ENCODE measurements at regions not wholly inside any gene's neighbourhood (a gene's known extent, or its start where the extent isn't known, plus 50 kb on each side); places are given as distances from the start of the nearest gene placed in this dataset.

GRCh38 chr4:120549011-120549570, 373.4 kb downstream of the PRDM5 start:
- H3K36me3 Mint-ChIP-seq (ENCODE audit: low read depth) = peaks cover 9% of the 10 kb centered on the region
- H3K4me1 Mint-ChIP-seq = peaks cover 21% of the 10 kb centered on the region
- no peaks in the 10 kb centered on the region for H3K27me3 Mint-ChIP-seq (ENCODE audit: low read depth)
- H3K9me3 Mint-ChIP-seq = peaks cover 8% of the 10 kb centered on the region
- no peak overlapping the region for H3K4me3 Mint-ChIP-seq
- no peak for DNase-seq (ENCODE audit: low read depth, low spot score)
- H3K27ac Mint-ChIP-seq (ENCODE audit: unreplicated experiment) = peak overlapping the region; percentile 97
- TF ChIP-seq CTCF (conservative IDR thresholded peaks at IDR 0.05) = no peak

GRCh38 chr4:120545391-120545790, 377.1 kb downstream of the PRDM5 start:
- Mint-ChIP-seq H3K9me3 (peaks cover 8% of the 10 kb centered on the region), H3K27me3 (ENCODE audit: low read depth) (no peaks in the 10 kb centered on the region), H3K36me3 (ENCODE audit: low read depth) (peaks cover 9% of the 10 kb centered on the region), H3K4me3 (no peak overlapping the region), H3K27ac (ENCODE audit: unreplicated experiment) (no peak overlapping the region), H3K4me1 (peaks cover 21% of the 10 kb centered on the region)
- no peak for TF ChIP-seq CTCF (conservative IDR thresholded peaks at IDR 0.05)
- no peak for DNase-seq (ENCODE audit: low read depth, low spot score)

GRCh38 chr4:120544838-120545237, 377.7 kb downstream of the PRDM5 start:
- Mint-ChIP-seq H3K4me1 (peaks cover 19% of the 10 kb centered on the region), H3K9me3 (peaks cover 8% of the 10 kb centered on the region), H3K36me3 (ENCODE audit: low read depth) (peaks cover 9% of the 10 kb centered on the region), H3K27me3 (ENCODE audit: low read depth) (no peaks in the 10 kb centered on the region), H3K27ac (ENCODE audit: unreplicated experiment) (no peak overlapping the region), H3K4me3 (no peak overlapping the region)
- no peak for TF ChIP-seq CTCF (conservative IDR thresholded peaks at IDR 0.05)
- no peak for DNase-seq (ENCODE audit: low read depth, low spot score)

GRCh38 chr4:120540625-120541024, 381.9 kb downstream of the PRDM5 start:
- Mint-ChIP-seq H3K4me1 (no peaks in the 10 kb centered on the region), H3K4me3 (no peak overlapping the region), H3K9me3 (peaks cover 6% of the 10 kb centered on the region), H3K27ac (ENCODE audit: unreplicated experiment) (no peak overlapping the region), H3K36me3 (ENCODE audit: low read depth) (no peaks in the 10 kb centered on the region), H3K27me3 (ENCODE audit: low read depth) (no peaks in the 10 kb centered on the region)
- TF ChIP-seq CTCF (conservative IDR thresholded peaks at IDR 0.05) = no peak
- no peak for DNase-seq (ENCODE audit: low read depth, low spot score)

GRCh38 chr4:120536884-120537283, 385.6 kb downstream of the PRDM5 start:
- DNase-seq (ENCODE audit: low read depth, low spot score) = no peak
- Mint-ChIP-seq H3K36me3 (ENCODE audit: low read depth) (no peaks in the 10 kb centered on the region), H3K27me3 (ENCODE audit: low read depth) (no peaks in the 10 kb centered on the region), H3K4me3 (no peak overlapping the region), H3K27ac (ENCODE audit: unreplicated experiment) (peak overlapping the region; percentile 44), H3K4me1 (no peaks in the 10 kb centered on the region), H3K9me3 (peaks cover 6% of the 10 kb centered on the region)
- TF ChIP-seq CTCF (conservative IDR thresholded peaks at IDR 0.05) = no peak

Measured in neural crest cell (in vitro differentiated cells).